ENCODE measurements at regions not wholly inside any gene's neighbourhood (a gene's known extent, or its start where the extent isn't known, plus 50 kb on each side); places are given as distances from the start of the nearest gene placed in this dataset.
"Not testable (repeated sequence)": the region's sequence is repeated elsewhere in the genome, so short reads cannot be mapped to it uniquely, and the experiment has no call there.

GRCh38 chr10:53664282-53665019 is 891.9 kb upstream of the MBL2 start:
- DNase-seq (ENCODE audit: low read depth in 4 of 4, low spot score in 2 of 4) = peak; percentile 22 to 45 (median 42)

GRCh38 chr10:53650794-53651193 is 878.2 kb upstream of the MBL2 start:
- no peak for DNase-seq (ENCODE audit: low read depth in 4 of 4, low spot score in 2 of 4)

- DNase-seq (ENCODE audit: low read depth in 4 of 4, low spot score in 2 of 4) = not testable (repeated sequence)
Measured at GRCh38 chr10:53647221-53647620, 874.6 kb upstream of the MBL2 start.

GRCh38 chr10:53646525-53646924 is 873.9 kb upstream of the MBL2 start:
- DNase-seq (ENCODE audit: low read depth in 4 of 4, low spot score in 2 of 4) = no peak

GRCh38 chr10:53645951-53646350 is 873.4 kb upstream of the MBL2 start:
- DNase-seq (ENCODE audit: low read depth in 4 of 4, low spot score in 2 of 4) = no peak

- no peak for DNase-seq (ENCODE audit: low read depth in 4 of 4, low spot score in 2 of 4)
Measured at GRCh38 chr10:53638006-53638405, 865.4 kb upstream of the MBL2 start.

GRCh38 chr10:53624722-53625121 is 852.1 kb upstream of the MBL2 start:
- DNase-seq (ENCODE audit: low read depth in 4 of 4, low spot score in 2 of 4) = no peak

- DNase-seq (ENCODE audit: low read depth in 4 of 4, low spot score in 2 of 4) = no peak
Measured at GRCh38 chr10:53622201-53622600, 849.6 kb upstream of the MBL2 start.

- DNase-seq (ENCODE audit: low read depth in 4 of 4, low spot score in 2 of 4) = no peak
Measured at GRCh38 chr10:53619671-53620070, 847.1 kb upstream of the MBL2 start.

- no peak for DNase-seq (ENCODE audit: low read depth in 4 of 4, low spot score in 2 of 4)
Measured at GRCh38 chr10:53607691-53608090, 835.1 kb upstream of the MBL2 start.

GRCh38 chr10:53606981-53607380 is 834.4 kb upstream of the MBL2 start:
- no peak for DNase-seq (ENCODE audit: low read depth in 4 of 4, low spot score in 2 of 4)

GRCh38 chr10:53601260-53601875 is 828.8 kb upstream of the MBL2 start:
- DNase-seq (ENCODE audit: low read depth in 4 of 4, low spot score in 2 of 4) = peak in 3 of 4 donors; percentile 15 to 28 (median 20)

GRCh38 chr10:53598914-53599313 is 826.3 kb upstream of the MBL2 start:
- no peak for DNase-seq (ENCODE audit: low read depth in 4 of 4, low spot score in 2 of 4)

- DNase-seq (ENCODE audit: low read depth in 4 of 4, low spot score in 2 of 4) = no peak
Measured at GRCh38 chr10:53597835-53598251, 825.3 kb upstream of the MBL2 start.

GRCh38 chr10:53580465-53580864 is 807.9 kb upstream of the MBL2 start:
- no peak for DNase-seq (ENCODE audit: low read depth in 4 of 4, low spot score in 2 of 4)

- no peak for DNase-seq (ENCODE audit: low read depth in 4 of 4, low spot score in 2 of 4)
Measured at GRCh38 chr10:53579773-53580172, 807.2 kb upstream of the MBL2 start.

- no peak for DNase-seq (ENCODE audit: low read depth in 4 of 4, low spot score in 2 of 4)
Measured at GRCh38 chr10:53574024-53574423, 801.4 kb upstream of the MBL2 start.

GRCh38 chr10:53573498-53573897 is 800.9 kb upstream of the MBL2 start:
- no peak for DNase-seq (ENCODE audit: low read depth in 4 of 4, low spot score in 2 of 4)

GRCh38 chr10:53572799-53573198 is 800.2 kb upstream of the MBL2 start:
- no peak for DNase-seq (ENCODE audit: low read depth in 4 of 4, low spot score in 2 of 4)

- DNase-seq (ENCODE audit: low read depth in 4 of 4, low spot score in 2 of 4) = no peak
Measured at GRCh38 chr10:53570221-53570620, 797.6 kb upstream of the MBL2 start.

- DNase-seq (ENCODE audit: low read depth in 4 of 4, low spot score in 2 of 4) = no peak
Measured at GRCh38 chr10:53569455-53569854, 796.9 kb upstream of the MBL2 start.

GRCh38 chr10:53548664-53549063 is 776.1 kb upstream of the MBL2 start:
- no peak for DNase-seq (ENCODE audit: low read depth in 4 of 4, low spot score in 2 of 4)

All from left renal cortex interstitium (tissue), 4 donors.